Omental fat pad (tissue), 3 donors: ENCODE measurements at regions not wholly inside any gene's neighbourhood (a gene's known extent, or its start where the extent isn't known, plus 50 kb on each side); places are given as distances from the start of the nearest gene placed in this dataset. TPM values are rescaled to one million over a fixed set of nuclear protein-coding genes. Genes with fewer than 3 reads are reported as not detected.

Experiments
- ATAC-seq: fragments of 150-250 bp; one replicate; pipeline ENCODE4 v1.9.1; 2016; ENCODE audit warnings: mild to moderate bottlenecking, moderate library complexity; ENCODE audit not compliant: low FRiP score
- DNase-seq: peaks from one replicate; pipeline ENCODE4 v3.0.0-alpha.2; 2019; ENCODE audit warnings: low spot score
- small RNA-seq: library from RNA; depleted of rRNA; stranded (forward); fragments of <200 nt; gene quantifications from one replicate; pipeline ENCODE3, GENCODE V24; 2016
- TF ChIP-seq, protein P1 (sequence below), 3 donors: fragments of 450-650 bp; IDR thresholded peaks; one replicate each; pipeline ENCODE4 v1.5.1; 2016 to 2017; ENCODE audit warnings: antibody characterized with exemption in 3 of 3, mild to moderate bottlenecking in 3 of 3, moderate library complexity in 2 of 3

DNA sequence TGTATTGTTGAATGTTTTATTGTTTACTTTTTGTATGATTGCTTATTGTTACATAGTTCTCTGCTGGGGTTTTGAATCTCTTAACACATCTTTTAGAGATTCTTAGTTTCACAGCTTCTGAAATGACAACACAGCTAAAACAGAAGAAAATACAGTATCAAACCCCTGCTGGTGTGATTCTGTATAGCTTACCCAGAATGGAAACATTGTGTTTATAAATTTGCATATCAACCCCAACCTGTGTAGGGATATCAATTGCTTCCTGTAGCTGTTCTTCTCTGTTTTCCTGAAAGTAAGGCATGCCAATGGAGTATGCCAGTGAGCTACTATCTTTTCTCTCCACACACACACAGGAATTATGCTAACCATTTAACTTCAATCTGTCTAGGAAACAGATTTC is 64.3 kb upstream of the ID4 start:
- TF ChIP-seq, protein P1, sequence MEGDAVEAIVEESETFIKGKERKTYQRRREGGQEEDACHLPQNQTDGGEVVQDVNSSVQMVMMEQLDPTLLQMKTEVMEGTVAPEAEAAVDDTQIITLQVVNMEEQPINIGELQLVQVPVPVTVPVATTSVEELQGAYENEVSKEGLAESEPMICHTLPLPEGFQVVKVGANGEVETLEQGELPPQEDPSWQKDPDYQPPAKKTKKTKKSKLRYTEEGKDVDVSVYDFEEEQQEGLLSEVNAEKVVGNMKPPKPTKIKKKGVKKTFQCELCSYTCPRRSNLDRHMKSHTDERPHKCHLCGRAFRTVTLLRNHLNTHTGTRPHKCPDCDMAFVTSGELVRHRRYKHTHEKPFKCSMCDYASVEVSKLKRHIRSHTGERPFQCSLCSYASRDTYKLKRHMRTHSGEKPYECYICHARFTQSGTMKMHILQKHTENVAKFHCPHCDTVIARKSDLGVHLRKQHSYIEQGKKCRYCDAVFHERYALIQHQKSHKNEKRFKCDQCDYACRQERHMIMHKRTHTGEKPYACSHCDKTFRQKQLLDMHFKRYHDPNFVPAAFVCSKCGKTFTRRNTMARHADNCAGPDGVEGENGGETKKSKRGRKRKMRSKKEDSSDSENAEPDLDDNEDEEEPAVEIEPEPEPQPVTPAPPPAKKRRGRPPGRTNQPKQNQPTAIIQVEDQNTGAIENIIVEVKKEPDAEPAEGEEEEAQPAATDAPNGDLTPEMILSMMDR (IDR thresholded peaks at IDR 0.05): no peak
- DNase-seq: no peak
- no peak for ATAC-seq

DNA sequence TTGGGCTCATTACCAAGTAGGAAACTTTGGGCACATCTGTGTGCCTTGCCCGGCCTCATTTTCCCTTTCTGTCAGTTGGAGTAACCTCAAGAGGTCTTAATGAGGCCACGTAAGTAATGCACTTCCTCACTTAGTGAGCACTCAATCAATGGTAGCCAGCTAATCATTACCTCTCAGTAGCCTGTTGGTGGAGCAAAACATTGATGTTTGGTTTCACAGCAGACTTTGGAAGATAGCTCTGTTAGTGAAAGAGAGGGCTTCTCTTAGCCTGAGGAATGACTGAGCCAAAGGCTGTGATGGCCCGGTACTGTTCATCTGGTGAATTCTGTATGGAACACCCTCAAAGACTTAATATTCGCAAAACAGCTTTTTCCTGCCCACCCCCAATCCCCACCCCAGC is 55.9 kb upstream of the ID4 start:
- TF ChIP-seq, protein P1 (IDR thresholded peaks at IDR 0.05): no peak
- ATAC-seq (no peak), DNase-seq (no peak)

DNA sequence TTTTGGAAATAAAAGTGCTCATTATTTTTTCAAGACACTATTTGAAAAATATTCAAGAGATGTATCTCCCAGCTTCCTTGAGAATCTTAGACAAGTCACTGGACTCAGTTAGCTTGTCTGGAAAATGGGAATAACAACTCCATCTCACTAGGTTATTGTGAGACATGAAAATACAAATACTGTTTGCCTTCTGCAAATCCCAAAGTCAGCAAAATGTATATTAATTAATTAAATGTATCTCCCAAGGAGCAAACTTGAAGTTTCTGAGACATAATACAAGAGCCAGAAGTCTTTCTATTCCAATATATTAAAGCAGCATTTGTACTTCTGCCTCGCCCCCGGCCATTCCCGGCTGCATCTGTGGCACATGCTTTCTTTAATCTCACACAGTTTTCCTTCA is 54.6 kb upstream of the ID4 start:
- DNase-seq: no peak
- TF ChIP-seq, protein P1 (IDR thresholded peaks at IDR 0.05): no peak
- ATAC-seq: no peak

Small RNA genes in the stretch of these regions (small RNA-seq; reads per million reads assigned to genes)
- gene MIR548A1: not detected
- gene RNA5SP205: not detected
- not detected for gene RNU6-801P
